RCC 7860 (cell line): ENCODE measurements at regions not wholly inside any gene's neighbourhood (a gene's known extent, or its start where the extent isn't known, plus 50 kb on each side); places are given as distances from the start of the nearest gene placed in this dataset.

Experiments
- DNase-seq: peaks from one replicate; pipeline ENCODE4 v3.0.0-alpha.2; 2015; ENCODE audit warnings: low spot score
- FAIRE-seq: peaks from 2 replicates; lab custom pipeline; 2012; peaks lifted over from hg19 to GRCh38; lab: Jason Lieb, UNC

- no peak for DNase-seq
- no peak for FAIRE-seq
These were observed 62.7 kb upstream of the FTH1 start for GRCh38 chr11:62030071-62030684.

- FAIRE-seq (no peak), DNase-seq (no peak)
These were observed 59.4 kb upstream of the FTH1 start for GRCh38 chr11:62026739-62027370.

DNA sequence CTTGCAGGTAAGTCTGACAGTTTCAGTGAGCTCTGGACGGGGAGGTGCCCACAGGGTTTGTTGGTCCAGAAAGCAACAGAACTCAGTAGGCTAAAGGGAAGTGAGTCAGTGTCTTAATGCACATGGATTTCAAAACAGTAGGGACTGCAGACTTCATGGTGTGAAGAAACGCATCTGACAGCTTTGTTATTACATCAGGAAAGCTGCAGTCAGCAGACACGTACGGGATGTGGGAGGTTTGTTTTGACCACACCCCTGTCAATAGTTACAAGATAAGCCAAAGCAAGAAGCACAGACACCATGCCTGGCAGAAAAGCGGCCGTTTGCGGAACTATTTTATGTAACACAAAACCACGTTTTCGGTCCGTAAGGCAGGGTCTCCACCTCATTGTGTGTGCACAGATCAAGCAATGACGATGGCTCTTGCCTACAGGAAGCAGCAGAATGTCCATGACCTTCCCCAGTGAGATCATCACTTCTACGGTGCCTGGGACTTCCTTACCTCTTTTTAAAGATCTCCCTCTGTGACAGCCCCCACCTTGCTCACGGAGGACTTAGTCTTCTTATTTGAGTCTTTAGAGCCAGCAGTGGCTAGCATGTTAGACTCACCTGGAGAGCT lies 58.2 kb upstream of the FTH1 start:
- FAIRE-seq (no peak), DNase-seq (peak; percentile 81)

- no peak for DNase-seq
- FAIRE-seq = no peak
These were observed 57.6 kb upstream of the FTH1 start for GRCh38 chr11:62024936-62025486.

GRCh38 chr11:62022211-62022610 lies 54.8 kb upstream of the FTH1 start:
- DNase-seq = no peak
- FAIRE-seq = no peak

DNA sequence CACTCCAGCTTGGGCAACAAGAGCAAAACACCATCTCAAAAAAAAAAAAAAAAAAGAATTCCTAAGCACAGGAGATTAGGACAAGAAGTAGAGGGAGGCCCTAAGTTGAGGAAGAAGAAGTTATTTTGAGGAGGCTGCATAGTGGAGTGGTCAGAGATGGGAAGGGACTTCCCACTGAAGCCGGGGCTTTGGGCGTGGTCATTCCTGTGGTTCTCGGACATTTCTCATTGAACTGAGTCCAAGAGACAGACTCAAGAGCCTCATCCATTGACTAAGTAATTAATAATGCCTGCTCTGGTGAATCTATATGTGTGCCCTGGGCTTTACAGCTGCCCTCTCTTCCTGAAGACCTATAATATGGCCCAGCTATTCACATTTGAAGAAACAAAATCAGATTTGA lies 53.2 kb upstream of the FTH1 start:
- DNase-seq (no peak), FAIRE-seq (no peak)

DNA sequence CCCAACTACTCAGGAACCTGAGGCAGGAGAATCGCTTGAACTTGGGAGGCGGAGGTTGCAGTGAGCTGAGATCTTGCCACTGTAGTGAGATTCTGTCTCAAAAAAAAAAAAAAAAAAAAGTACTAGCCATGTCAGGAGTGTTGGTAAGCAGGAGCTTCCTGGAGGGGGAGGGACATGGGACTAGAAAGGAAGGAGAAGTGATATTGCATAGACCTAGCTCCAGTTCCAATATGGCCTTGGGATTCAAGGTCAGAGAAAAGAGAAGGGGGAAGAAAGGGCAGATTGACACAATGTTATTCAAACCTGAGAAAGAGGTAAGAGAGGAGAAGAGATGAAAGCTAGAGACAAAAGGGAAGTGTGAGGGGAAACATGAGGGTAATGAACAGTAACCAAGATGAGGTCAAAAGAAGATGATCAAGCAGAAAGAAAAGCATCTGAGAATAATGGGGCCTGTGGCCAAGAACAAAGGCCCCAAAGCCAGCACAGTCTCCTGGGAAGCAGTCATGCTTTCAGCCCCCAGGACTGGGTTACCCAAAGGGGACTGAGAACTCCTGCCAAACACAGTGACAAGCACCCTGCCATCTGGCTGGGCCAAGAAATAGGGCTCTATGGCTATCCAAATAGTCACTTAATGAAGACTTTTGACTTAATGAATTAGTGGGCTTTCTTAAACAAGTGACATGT lies 51.7 kb upstream of the FTH1 start:
- FAIRE-seq = no peak

DNA sequence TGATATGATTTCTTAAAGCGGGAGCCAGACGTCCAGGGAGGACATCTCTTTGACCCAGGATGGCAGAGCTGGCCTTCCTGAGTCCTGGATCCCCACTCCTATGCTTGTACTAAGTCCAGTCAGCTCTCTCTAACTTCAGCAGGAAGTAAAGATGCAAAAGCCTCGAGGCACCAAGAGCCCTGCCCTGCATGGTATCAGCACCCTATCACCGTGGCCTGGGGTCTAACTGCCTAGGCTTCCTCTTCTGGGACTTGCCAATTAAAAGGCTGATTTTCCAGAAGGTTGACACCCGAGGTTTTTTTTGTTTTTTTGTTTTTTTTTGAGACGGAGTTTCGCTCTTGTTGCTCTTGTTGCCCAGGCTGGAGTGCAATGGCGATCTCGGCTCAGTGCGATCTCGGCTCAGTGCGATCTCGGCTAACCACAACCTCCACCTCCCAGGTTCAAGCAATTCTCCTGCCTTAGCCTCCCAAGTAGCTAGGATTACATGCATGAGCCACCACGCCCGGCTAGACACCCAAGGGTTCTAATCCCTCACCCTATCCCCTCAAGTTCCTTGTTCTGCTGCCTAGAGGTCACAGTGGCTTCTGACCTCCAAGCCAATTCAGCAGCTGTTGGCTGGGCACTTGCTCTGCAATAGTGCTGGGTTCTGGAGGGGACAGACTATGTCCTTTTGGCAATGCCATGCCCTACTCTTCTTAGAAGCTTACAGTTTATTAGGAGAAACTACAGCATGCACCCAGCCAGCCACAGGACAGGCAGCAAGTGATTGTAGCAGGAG lies 50.6 kb upstream of the FTH1 start:
- FAIRE-seq (no peak), DNase-seq (no peak)

More for the DNA sequence above, 51.7 kb upstream of the FTH1 start:
- DNase-seq = no peak
